Keratinocyte (primary cell): ENCODE measurements at regions not wholly inside any gene's neighbourhood (a gene's known extent, or its start where the extent isn't known, plus 50 kb on each side); places are given as distances from the start of the nearest gene placed in this dataset.

Source experiments
- DNase-seq: peaks from one replicate; pipeline ENCODE4 v3.0.0-alpha.2; 2011; ENCODE audit warnings: low read depth, missing footprints, low spot score
- FAIRE-seq: peaks from 2 replicates; lab custom pipeline; 2011; peaks lifted over from hg19 to GRCh38; lab: Jason Lieb, UNC
- H2AFZ ChIP-seq: 2 replicates; pipeline ENCODE4 v1.6.0; 2012; ENCODE audit warnings: low read length, control low read depth, inconsistent platforms; ENCODE audit not compliant: control insufficient read depth
- H3K27ac ChIP-seq: 2 replicates; pipeline ENCODE4 v1.5.1; 2011; ENCODE audit warnings: low read length; ENCODE audit not compliant: control insufficient read depth, insufficient read depth
- H3K27me3 ChIP-seq: 3 replicates; pipeline ENCODE4 v1.6.0; 2011; ENCODE audit warnings: low read length; ENCODE audit not compliant: control insufficient read depth, insufficient read depth; ENCODE audit errors: extremely low read depth
- H3K36me3 ChIP-seq, 2 experiments: 2 replicates in 1 of 2; 3 replicates in 1 of 2; pipeline ENCODE4 v1.5.1; 2011; ENCODE audit warnings: low read length in 2 of 2, mild to moderate bottlenecking in 1 of 2; ENCODE audit not compliant: control insufficient read depth in 2 of 2, insufficient read depth in 2 of 2; ENCODE audit errors: extremely low read depth in 1 of 2
- H3K4me1 ChIP-seq: 3 replicates; pipeline ENCODE4 v1.5.1; 2011; ENCODE audit warnings: low read length; ENCODE audit not compliant: control insufficient read depth, insufficient read depth; ENCODE audit errors: extremely low read depth
- H3K4me2 ChIP-seq: 3 replicates; pipeline ENCODE4 v1.6.0; 2011; ENCODE audit warnings: low read depth, low read length; ENCODE audit not compliant: control insufficient read depth, insufficient read depth; ENCODE audit errors: extremely low read depth
- H3K4me3 ChIP-seq, 3 experiments: fragments of 200-600 bp in 1 of 3; sonication (generic) in 1 of 3; 2 replicates in 2 of 3; 3 replicates in 1 of 3; pipeline ENCODE4 v1.5.1; 2011 to 2016; ENCODE audit warnings: low read length in 3 of 3, mild to moderate bottlenecking in 3 of 3, control low read depth in 2 of 3, inconsistent platforms in 1 of 3, low read depth in 1 of 3, mixed read lengths in 1 of 3, mixed run types in 1 of 3, moderate library complexity in 1 of 3; ENCODE audit not compliant: control insufficient read depth in 2 of 3, insufficient read depth in 2 of 3; ENCODE audit errors: extremely low read depth in 1 of 3
- H3K79me2 ChIP-seq: 2 replicates; pipeline ENCODE4 v1.6.0; 2012; ENCODE audit warnings: low read length; ENCODE audit not compliant: control insufficient read depth, insufficient read depth
- H3K9ac ChIP-seq: 3 replicates; pipeline ENCODE4 v1.6.0; 2011; ENCODE audit warnings: low read length; ENCODE audit not compliant: control insufficient read depth, insufficient read depth; ENCODE audit errors: extremely low read depth
- H3K9me1 ChIP-seq: 3 replicates; pipeline ENCODE4 v1.6.0; 2011; ENCODE audit warnings: low read length; ENCODE audit not compliant: control insufficient read depth, insufficient read depth; ENCODE audit errors: extremely low read depth
- H3K9me3 ChIP-seq: 2 replicates; pipeline ENCODE4 v1.5.1; 2012; ENCODE audit warnings: low read depth, low read length; ENCODE audit not compliant: control insufficient read depth
- H4K20me1 ChIP-seq: 3 replicates; pipeline ENCODE4 v1.6.0; 2011; ENCODE audit warnings: low read length; ENCODE audit not compliant: control insufficient read depth, insufficient read depth; ENCODE audit errors: extremely low read depth
- EZH2 ChIP-seq: IDR thresholded peaks from one replicate; pipeline ENCODE4 v1.6.1; 2012; ENCODE audit warnings: inconsistent platforms, mild to moderate bottlenecking, low read length, moderate library complexity
- dilution Hi-C: fragments of 300-500 bp; cut with MboI; formaldehyde crosslinking; loops from one replicate; pipeline ENCODE4 v1.7.0; 2020; ENCODE audit warnings: low sequenced_read_pairs; ENCODE audit not compliant: extremely low pct_ligation_motif_present
- TF ChIP-seq, protein P1 (sequence below), 3 experiments: IDR thresholded peaks in 1 of 3; conservative IDR thresholded peaks in 1 of 3; optimal IDR thresholded peaks in 1 of 3; 2 replicates in 2 of 3; 3 replicates in 1 of 3; pipeline versions ENCODE3 to v1.5.1; 2011; ENCODE audit warnings: low read length in 3 of 3, mild to moderate bottlenecking in 3 of 3, moderate library complexity in 2 of 3, control low read depth in 1 of 3, inconsistent platforms in 1 of 3; ENCODE audit not compliant: insufficient read depth in 2 of 3; ENCODE audit errors: extremely low read depth in 1 of 3

- Histone ChIP-seq H3K79me2 (no peaks in the 10 kb centered on the region), H3K27me3 (no peaks in the 10 kb centered on the region), H2AFZ (no peak overlapping the region), H3K27ac (no peak overlapping the region), H3K9me1 (no peaks in the 10 kb centered on the region), H3K4me3 (no peak overlapping the region), H3K36me3 (no peaks in the 10 kb centered on the region), H4K20me1 (no peaks in the 10 kb centered on the region), H3K4me1 (no peaks in the 10 kb centered on the region), H3K9me3 (no peaks in the 10 kb centered on the region), H3K4me2 (no peak overlapping the region), H3K9ac (no peak overlapping the region)
- TF ChIP-seq, protein P1, sequence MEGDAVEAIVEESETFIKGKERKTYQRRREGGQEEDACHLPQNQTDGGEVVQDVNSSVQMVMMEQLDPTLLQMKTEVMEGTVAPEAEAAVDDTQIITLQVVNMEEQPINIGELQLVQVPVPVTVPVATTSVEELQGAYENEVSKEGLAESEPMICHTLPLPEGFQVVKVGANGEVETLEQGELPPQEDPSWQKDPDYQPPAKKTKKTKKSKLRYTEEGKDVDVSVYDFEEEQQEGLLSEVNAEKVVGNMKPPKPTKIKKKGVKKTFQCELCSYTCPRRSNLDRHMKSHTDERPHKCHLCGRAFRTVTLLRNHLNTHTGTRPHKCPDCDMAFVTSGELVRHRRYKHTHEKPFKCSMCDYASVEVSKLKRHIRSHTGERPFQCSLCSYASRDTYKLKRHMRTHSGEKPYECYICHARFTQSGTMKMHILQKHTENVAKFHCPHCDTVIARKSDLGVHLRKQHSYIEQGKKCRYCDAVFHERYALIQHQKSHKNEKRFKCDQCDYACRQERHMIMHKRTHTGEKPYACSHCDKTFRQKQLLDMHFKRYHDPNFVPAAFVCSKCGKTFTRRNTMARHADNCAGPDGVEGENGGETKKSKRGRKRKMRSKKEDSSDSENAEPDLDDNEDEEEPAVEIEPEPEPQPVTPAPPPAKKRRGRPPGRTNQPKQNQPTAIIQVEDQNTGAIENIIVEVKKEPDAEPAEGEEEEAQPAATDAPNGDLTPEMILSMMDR (optimal IDR thresholded peaks at IDR 0.05 in 1 of 3, IDR thresholded peaks at IDR 0.05 in 1 of 3, conservative IDR thresholded peaks at IDR 0.05 in 1 of 3; ENCODE audit: extremely low read depth in 1 of 3, insufficient read depth in 2 of 3, low read length in 3 of 3): no peak
- TF ChIP-seq EZH2: no peak
- DNase-seq: no peak
- dilution Hi-C loops: no loop called here
- no peak for FAIRE-seq
Observed at GRCh38 chr2:8243748-8244400, 438.0 kb upstream of the ID2 start.

DNA sequence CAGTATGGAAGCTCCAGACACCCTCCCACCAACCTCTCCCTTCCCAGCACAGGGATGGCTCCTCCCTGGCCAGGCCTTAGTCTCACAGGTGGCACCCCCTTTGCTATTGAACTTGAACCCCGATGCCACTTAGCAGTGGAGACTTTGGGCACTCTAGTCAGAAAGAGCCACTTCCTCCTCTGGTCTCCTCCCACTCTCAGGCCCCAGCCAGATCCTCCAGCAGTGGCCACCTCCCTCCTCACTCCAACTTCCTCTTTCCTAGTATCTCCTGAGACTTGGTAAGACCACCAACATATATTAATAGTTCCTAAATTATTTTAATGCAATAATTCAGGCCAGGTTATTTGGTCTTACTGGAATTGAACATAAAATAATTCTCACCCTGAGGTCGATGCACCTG is 437.2 kb upstream of the ID2 start:
- DNase-seq: no peak
- Histone ChIP-seq H3K36me3 (no peaks in the 10 kb centered on the region), H3K4me2 (no peak overlapping the region), H3K4me3 (no peak overlapping the region), H3K9ac (no peak overlapping the region), H4K20me1 (no peaks in the 10 kb centered on the region), H3K9me3 (no peaks in the 10 kb centered on the region), H3K27me3 (no peaks in the 10 kb centered on the region), H2AFZ (no peak overlapping the region), H3K4me1 (no peaks in the 10 kb centered on the region), H3K9me1 (no peaks in the 10 kb centered on the region), H3K79me2 (no peaks in the 10 kb centered on the region), H3K27ac (no peak overlapping the region)
- dilution Hi-C loops: no loop called here
- TF ChIP-seq, protein P1 (optimal IDR thresholded peaks at IDR 0.05 in 1 of 3, IDR thresholded peaks at IDR 0.05 in 1 of 3, conservative IDR thresholded peaks at IDR 0.05 in 1 of 3; ENCODE audit: extremely low read depth in 1 of 3, insufficient read depth in 2 of 3, low read length in 3 of 3): no peak
- TF ChIP-seq EZH2: no peak
- no peak for FAIRE-seq
